Stomach (tissue), 8 donors: ENCODE measurements at regions not wholly inside any gene's neighbourhood (a gene's known extent, or its start where the extent isn't known, plus 50 kb on each side); places are given as distances from the start of the nearest gene placed in this dataset.

Source experiments
- DNase-seq, 2 donors: peaks; one replicate each; pipeline versions ENCODE4 v3.0.0 to v3.0.0-alpha.2; 2013 to 2019
- H3K27ac ChIP-seq, 5 donors: fragments of 200-600 bp in 4 of 5; sonication (generic) in 4 of 5; one replicate each; pipeline ENCODE4 v1.5.1; 2013 to 2019; ENCODE audit warnings: mild to moderate bottlenecking in 1 of 5, moderate library complexity in 1 of 5
- H3K27me3 ChIP-seq, 3 donors: fragments of 200-600 bp; sonication (generic); one replicate each; pipeline ENCODE4 v1.5.1; 2017 to 2019; ENCODE audit warnings: mixed run types in 1 of 3
- H3K36me3 ChIP-seq, 4 donors: fragments of 200-600 bp; sonication (generic); 1 replicate in 3 of 4; 2 replicates in 1 of 4; pipeline ENCODE4 v1.5.1; 2016 to 2019
- H3K4me1 ChIP-seq, 4 donors: fragments of 200-600 bp; sonication (generic); one replicate each; pipeline ENCODE4 v1.5.1; 2016 to 2019
- H3K4me3 ChIP-seq, 4 donors: fragments of 200-600 bp; sonication (generic) in 3 of 4; one replicate each; pipeline ENCODE4 v1.5.1; 2016 to 2019; ENCODE audit warnings: mild to moderate bottlenecking in 1 of 4
- H3K9me3 ChIP-seq, 4 donors: fragments of 200-600 bp; sonication (generic); one replicate each; pipeline ENCODE4 v1.5.1; 2016 to 2019
- CTCF ChIP-seq, 7 experiments: fragments of 450-650 bp in 4 of 7; fragments of 200-600 bp in 3 of 7; sonication (generic) in 3 of 7; IDR thresholded peaks; one replicate each; pipeline ENCODE4 v1.5.1; 2016 to 2019; ENCODE audit warnings: antibody characterized with exemption in 7 of 7, control low read depth in 2 of 7, mild to moderate bottlenecking in 1 of 7
- EP300 ChIP-seq: sonication (generic); formaldehyde crosslinking; IDR thresholded peaks from one replicate; pipeline ENCODE4 v1.6.1; 2017; ENCODE audit warnings: antibody characterized with exemption
- POLR2A ChIP-seq, 4 donors: fragments of 450-650 bp; IDR thresholded peaks; one replicate each; pipeline ENCODE4 v1.6.1; 2016; ENCODE audit warnings: antibody characterized with exemption in 4 of 4, control low read depth in 2 of 4, mild to moderate bottlenecking in 1 of 4, moderate library complexity in 1 of 4
- POLR2AphosphoS5 ChIP-seq, 3 donors: sonication (generic); formaldehyde crosslinking; IDR thresholded peaks; one replicate each; pipeline ENCODE4 v1.6.1; 2016; ENCODE audit warnings: antibody characterized with exemption in 3 of 3
- WGBS, 5 donors: extraction: QIAGEN DNeasy Blood & Tissue Kit in 3 of 5; methylation state at CpG; one replicate each; pipeline versions ENCODE4 v1.1.5 to v1.1.7; 2013 to 2018; 5-methylcytosine and 5-hydroxymethylcytosine counted together
- intact Hi-C: fragments of 100-400 bp; cut with DNase I; formaldehyde crosslinking; loops from one replicate; pipeline ENCODE4 v1.15.1; 2023; ENCODE audit warnings: low total_unique reads
- donor health status: healthy with polysubstance abuse.
- donor health status: Bipolar disorder and iron deficiency.
- donor health status: healthy.

GRCh38 chr4:111678479-111678878, 466.8 kb upstream of the FAM241A start:
- TF ChIP-seq POLR2A (IDR thresholded peaks at IDR 0.05) = no peak
- no peak for TF ChIP-seq CTCF (IDR thresholded peaks at IDR 0.05)
- TF ChIP-seq EP300 = no peak
- intact Hi-C loops = no loop called here

GRCh38 chr4:111678908-111679307, 466.3 kb upstream of the FAM241A start:
- no peak for DNase-seq
- no peaks in the 10 kb centered on the region for H3K9me3 ChIP-seq
- H3K4me3 ChIP-seq = no peak overlapping the region
- H3K36me3 ChIP-seq = no peaks in the 10 kb centered on the region
- intact Hi-C loops = no loop called here
- no peaks in the 10 kb centered on the region for H3K27me3 ChIP-seq
- no peak overlapping the region for H3K27ac ChIP-seq
- TF ChIP-seq POLR2AphosphoS5 (IDR thresholded peaks at IDR 0.05) (no peak), POLR2A (IDR thresholded peaks at IDR 0.05) (no peak), EP300 (no peak), CTCF (IDR thresholded peaks at IDR 0.05) (no peak)
- 29 to 54% (median 36%) methylated on average over 5 of the region's 5 CpGs for WGBS, 5 donors
- no peaks in the 10 kb centered on the region for H3K4me1 ChIP-seq

More at GRCh38 chr4:111678479-111678878, 466.8 kb upstream of the FAM241A start:
- no peak overlapping the region for H3K27ac ChIP-seq
- 29 to 46% (median 45%) methylated on average over 1 of the region's 1 CpG for WGBS, 5 donors
- H3K36me3 ChIP-seq = no peaks in the 10 kb centered on the region
- DNase-seq = no peak
- no peak overlapping the region for H3K4me3 ChIP-seq
- no peaks in the 10 kb centered on the region for H3K4me1 ChIP-seq
- no peaks in the 10 kb centered on the region for H3K27me3 ChIP-seq
- H3K9me3 ChIP-seq = no peaks in the 10 kb centered on the region

- no peak for DNase-seq
- Histone ChIP-seq H3K27ac (no peak overlapping the region), H3K4me1 (no peaks in the 10 kb centered on the region), H3K9me3 (no peaks in the 10 kb centered on the region), H3K27me3 (no peaks in the 10 kb centered on the region), H3K4me3 (no peak overlapping the region), H3K36me3 (no peaks in the 10 kb centered on the region)
- TF ChIP-seq POLR2A (IDR thresholded peaks at IDR 0.05) (no peak), POLR2AphosphoS5 (IDR thresholded peaks at IDR 0.05) (no peak), EP300 (no peak), CTCF (IDR thresholded peaks at IDR 0.05) (no peak)
- 63 to 71% (median 69%) methylated on average over 3 of the region's 3 CpGs for WGBS, 5 donors
- intact Hi-C loops = no loop called here
Observed at GRCh38 chr4:111681270-111681669, 464.0 kb upstream of the FAM241A start.

GRCh38 chr4:111681751-111682150, 463.5 kb upstream of the FAM241A start:
- TF ChIP-seq POLR2A (IDR thresholded peaks at IDR 0.05) = no peak
- no peak for TF ChIP-seq CTCF (IDR thresholded peaks at IDR 0.05)
- TF ChIP-seq POLR2AphosphoS5 (IDR thresholded peaks at IDR 0.05) = no peak
- no peak for TF ChIP-seq EP300
- H3K4me1 ChIP-seq = no peaks in the 10 kb centered on the region
- no peaks in the 10 kb centered on the region for H3K36me3 ChIP-seq
- 85 to 87% (median 86%) methylated on average over 7 of the region's 7 CpGs for WGBS, 5 donors
- no peak overlapping the region for H3K27ac ChIP-seq
- no peak overlapping the region for H3K4me3 ChIP-seq
- no peaks in the 10 kb centered on the region for H3K9me3 ChIP-seq
- H3K27me3 ChIP-seq = no peaks in the 10 kb centered on the region
- intact Hi-C loops = no loop called here
- DNase-seq = no peak
